HuH-7 (cell line): ENCODE measurements at regions not wholly inside any gene's neighbourhood (a gene's known extent, or its start where the extent isn't known, plus 50 kb on each side); places are given as distances from the start of the nearest gene placed in this dataset.
"Not testable (repeated sequence)": the region's sequence is repeated elsewhere in the genome, so short reads cannot be mapped to it uniquely, and the experiment has no call there.

ENCODE experiments used
- DNase-seq: peaks from one replicate; pipeline ENCODE4 v3.0.0; 2011; ENCODE audit warnings: low spot score

GRCh38 chr4:155591738-155592143, 74.9 kb upstream of the GUCY1A1 start:
- DNase-seq, result no peak

DNA sequence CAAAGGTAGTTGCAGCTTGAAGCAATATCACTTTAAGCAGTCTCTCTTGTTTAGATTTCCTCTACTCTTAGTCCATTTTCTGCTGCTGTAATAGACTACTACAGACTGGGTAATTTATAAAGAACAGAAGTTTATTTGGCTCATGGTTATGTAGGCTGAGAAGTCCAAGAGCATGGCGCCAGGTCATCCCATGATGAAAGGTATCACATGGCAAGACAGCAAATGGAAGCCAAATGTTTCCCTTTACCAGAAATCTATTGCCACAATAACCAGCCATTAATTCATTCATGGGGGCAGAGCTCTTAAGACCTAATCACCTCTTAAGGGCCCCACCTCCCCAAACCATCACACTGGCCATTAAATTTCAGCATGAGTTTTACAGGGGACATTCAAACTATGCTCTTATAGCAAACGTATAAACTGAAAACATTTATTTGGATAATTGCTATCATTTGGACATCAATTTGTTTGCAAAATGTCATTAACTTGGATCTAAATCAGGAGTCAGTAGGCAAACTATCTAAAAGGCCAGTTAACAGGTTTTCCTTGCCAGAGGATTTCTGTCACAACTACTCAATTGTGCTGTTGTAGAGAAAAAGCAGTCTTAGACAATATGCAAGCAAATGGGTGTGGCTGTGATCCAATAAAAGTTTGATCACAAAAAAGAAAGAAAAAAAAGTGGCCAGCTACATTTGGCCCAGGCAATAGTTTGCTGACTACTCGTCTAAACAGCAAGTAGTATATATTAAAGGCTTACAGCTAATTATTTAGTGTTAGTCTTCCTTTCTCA, 75.7 kb upstream of the GUCY1A1 start:
- no peak for DNase-seq

DNA sequence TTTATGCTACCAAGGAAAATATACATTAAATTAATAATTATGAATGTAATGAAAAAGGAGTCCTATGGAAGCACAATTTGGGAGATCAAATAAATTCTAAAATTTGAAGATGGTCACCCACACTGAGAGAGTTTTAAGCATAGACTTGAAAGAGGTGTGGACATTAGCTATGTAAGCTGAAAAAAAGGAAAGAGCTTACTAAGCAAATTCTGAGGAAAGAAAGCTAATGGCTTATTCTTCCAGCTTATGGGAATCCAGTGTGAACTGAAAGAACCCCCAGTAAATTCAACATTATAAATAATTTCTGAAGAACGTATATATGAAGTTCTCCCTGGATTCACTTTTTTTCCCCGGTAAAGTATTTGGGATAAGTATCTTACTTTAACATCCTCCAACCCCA, 78.2 kb upstream of the GUCY1A1 start:
- no peak for DNase-seq

DNA sequence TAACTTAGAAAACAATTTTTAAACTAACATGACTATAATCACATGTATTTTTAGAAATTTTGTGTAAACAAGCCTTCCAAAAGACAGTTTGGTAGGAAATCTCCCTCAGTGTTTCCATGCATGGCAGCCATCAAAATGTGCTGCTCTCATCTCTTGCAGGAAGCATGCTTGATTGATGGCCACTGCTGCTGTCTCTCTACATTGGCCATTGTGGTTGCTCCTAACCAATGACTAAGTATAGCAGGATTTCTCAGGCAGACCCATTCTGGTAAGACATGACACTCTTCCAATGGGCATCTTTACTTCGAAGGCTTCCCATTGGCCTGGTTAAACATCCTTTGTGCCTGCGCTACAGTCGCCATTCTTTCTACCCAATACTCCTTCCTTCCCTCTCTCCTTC, 78.9 kb upstream of the GUCY1A1 start:
- no peak for DNase-seq

DNA sequence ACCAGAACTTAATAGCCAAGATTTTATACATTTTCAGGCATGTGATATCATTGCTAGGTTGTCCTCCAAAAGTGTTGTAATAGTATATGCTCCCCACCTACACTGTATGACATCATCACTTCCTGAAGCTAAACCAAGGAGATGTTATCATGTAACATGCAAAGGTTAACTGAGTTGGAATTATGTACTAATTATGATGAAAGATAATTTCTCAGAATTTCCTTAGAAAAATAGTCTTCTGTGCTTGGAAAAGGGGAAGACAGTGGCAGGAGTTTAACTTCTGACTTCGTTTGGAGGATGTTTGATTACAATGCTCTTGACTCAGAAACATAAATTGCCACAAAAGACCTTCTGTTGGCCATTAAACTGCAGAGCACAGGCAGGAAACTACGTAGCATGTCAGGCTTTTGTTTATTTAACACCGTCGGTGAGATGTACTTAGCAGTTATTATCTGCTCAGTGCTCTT, 83.6 kb upstream of the GUCY1A1 start:
- DNase-seq, result no peak

DNA sequence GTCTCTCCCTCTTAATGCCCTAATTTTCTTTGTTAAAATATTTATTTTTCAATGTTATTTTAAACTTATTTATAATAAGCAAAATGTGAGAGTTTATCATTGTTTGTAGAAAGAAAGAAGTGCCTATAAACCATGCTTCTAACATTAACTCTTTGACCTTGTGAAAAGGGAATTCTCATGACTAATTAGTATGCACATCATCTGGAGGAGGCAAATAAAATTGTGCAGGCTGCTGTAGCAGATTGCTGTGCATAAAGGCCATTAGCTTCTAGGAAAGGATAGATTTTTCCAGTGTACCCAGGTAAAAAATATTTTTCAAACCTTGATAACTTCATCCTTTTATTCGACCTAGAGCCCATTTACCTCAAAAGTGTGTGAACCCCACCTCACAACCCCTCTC, 84.6 kb upstream of the GUCY1A1 start:
- DNase-seq, result no peak

DNA sequence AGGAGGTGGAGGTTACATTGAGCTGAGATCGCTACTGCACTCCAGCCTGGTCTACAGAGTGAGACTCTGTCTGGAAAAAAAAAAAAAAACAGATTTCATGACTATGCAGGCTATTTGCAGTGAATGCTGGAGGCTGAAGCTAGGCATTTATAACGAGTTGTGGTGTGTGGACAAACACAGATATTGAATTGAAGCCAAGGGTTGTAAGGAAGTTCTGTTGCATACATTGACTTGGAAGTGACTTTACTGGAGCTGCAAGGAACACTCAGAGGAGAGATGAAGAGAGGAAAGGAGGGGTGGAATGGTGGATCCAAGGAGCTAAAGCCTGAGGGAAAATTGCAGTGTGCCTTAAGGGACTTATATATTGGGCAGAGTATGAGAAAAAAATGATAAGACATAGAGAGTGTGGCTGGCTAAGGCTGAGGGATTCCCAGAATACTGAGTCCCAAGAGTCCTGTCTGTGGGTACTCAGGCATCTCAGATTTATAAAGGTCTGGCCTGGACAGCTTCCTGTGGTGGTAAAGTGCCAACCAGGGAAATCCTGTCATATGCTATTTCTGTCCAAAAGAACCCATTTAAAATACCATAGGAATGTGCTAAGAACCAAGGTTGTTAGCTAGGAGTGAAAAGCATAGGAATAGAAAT, 87.8 kb upstream of the GUCY1A1 start:
- no peak for DNase-seq

DNA sequence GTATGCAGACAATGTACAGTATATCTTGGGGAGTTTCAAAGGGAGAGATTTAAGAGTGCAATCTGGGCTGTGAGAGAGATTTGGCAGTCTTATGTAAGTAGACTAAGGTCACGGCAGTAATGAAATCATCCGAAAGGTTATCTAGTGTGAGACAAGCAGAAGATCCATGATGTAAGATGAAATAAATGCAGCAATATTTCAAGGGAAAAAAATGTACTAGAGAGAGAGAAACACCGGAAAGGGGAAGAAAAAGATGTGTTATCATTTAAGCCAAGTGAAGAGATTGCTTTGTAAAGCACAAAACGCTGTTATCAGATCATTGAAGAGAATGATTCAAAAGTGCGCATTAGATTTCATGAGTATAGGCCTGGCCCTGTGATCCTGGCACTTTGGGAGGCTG, 88.4 kb upstream of the GUCY1A1 start:
- no peak for DNase-seq

DNA sequence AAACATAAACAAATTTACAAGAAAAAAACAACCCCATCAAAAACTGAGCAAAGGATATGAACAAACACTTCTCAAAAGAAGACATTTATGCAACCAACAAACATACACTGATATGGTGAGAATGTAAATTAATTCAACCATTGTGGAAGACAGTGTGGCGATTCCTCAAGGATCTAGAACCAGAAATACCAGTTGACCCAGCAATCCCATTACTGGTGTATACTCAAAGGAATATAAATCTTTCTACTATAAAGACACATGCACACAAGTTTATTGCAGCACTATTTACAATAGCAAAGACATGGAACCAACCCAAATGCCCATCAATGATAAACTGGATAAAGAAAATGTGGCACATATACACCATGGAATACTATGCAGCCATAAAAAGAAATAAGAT, 92.3 kb upstream of the GUCY1A1 start:
- DNase-seq, result not testable (repeated sequence)

GRCh38 chr4:155573126-155573525, 93.5 kb upstream of the GUCY1A1 start:
- DNase-seq, result no peak

- DNase-seq, result no peak
These were observed 94.4 kb upstream of the GUCY1A1 start for GRCh38 chr4:155572106-155572703.

- DNase-seq, result no peak
These were observed 95.3 kb upstream of the GUCY1A1 start for GRCh38 chr4:155571184-155571944.

DNA sequence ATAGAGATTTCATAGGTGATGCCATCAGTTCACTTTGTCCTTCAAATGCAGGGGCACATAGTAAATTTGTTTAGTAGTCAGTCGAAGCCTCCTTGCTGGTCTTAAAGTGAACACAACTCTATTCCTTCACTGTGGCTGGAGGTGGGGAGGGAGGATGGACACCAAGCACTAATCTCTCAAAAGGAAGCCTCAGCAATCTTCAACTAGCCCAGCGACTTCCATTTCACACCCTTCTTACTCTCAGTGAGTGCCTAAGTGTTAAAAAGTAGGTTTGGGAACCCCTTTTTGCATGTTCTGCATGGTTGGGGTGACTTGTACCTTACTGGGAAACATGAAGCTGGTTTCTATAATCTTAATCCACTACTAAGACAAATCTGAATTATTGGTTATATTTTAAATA, 96.0 kb upstream of the GUCY1A1 start:
- no peak for DNase-seq

DNA sequence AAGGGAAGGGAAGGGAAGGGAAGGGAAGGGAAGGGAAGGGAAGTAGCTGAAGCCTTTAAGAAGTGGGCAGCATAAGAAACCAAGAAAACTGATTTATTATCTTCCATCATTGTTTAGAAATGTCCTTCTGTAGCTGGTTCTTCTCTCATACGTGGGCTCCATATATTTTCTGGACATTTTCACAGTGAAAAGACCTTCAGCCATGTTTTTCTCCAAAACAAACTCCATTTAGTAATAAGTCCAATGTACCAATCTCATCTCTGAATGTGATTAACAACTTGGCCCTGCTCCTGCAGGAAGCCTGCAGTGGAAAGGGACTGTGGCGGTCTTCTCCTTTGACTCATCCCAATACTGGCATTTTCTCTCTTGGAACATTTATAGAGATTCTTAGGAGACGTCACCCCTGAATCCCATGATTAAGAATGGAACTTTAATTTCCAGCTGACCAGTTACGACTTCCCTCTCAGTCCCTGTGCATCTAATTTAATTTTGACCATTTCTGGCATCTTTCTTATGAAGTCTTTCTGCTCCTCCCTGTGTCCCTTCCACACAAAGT, 96.6 kb upstream of the GUCY1A1 start:
- no peak for DNase-seq

- no peak for DNase-seq
These were observed 97.2 kb upstream of the GUCY1A1 start for GRCh38 chr4:155569471-155569870.

DNA sequence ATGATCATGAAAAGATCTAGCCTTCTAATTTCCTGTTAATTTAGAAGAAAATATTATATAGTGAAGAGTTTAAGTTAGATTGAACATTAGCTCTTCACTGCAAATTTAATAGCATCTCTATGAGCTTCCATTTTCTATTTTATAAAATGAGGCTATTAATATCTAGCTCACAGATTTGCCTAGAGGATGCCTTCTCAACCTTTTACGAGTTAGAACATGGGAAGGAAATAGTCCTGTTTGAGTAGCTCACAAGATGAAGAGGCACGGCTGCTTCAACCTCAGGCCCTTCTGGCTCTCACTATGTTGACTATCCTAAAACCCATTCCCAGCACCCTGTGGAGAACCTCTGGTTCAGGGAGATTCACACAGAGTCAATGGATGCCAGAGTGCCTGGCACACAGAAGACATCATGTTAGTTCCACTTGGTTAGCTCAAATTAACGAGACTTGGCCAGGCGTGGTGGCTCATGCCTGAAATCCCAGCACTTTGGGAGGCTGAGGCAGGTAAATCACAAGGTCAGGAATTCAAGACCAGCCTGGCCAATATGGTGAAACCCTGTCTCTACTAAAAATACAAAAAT, 97.9 kb upstream of the GUCY1A1 start:
- DNase-seq, result no peak

DNA sequence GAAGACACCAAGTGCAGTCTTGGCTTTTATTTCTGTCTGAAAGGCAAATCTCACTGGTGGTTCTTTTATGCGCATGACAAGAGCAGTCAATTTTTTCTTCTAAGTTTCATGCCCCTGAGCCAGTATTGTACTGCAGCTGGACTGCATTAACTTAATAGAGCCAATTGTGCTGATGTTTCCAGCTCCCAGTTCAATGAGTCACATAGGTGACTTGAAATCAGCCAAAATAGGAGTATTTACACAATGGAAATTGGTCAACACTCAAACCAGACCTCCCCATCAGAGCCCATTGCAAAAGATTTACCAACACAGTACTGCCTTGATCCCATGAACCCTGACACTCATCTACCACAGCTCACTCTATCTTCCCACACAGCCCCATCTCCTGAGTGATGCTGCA, 100.3 kb upstream of the GUCY1A1 start:
- peak; percentile 6 for DNase-seq

GRCh38 chr4:155565776-155566175, 100.9 kb upstream of the GUCY1A1 start:
- no peak for DNase-seq

DNA sequence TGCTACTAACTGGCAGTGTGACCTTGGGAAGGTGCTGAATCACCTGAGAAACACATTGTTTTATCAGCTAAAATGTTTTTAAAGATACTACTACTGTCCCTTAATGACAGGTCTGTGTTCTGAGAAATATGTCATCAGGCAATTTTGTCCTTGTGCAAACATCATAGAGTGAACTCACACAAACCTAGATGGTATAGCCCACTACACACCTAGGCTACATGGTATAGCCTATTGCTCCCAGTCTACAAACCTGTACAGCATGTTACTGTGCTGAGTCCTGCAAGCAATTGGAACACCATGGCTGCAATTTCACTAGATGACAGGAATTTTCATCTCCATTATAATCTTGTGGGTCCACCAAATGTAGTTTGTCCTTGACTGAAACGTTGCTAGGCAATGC, 101.3 kb upstream of the GUCY1A1 start:
- no peak for DNase-seq

DNA sequence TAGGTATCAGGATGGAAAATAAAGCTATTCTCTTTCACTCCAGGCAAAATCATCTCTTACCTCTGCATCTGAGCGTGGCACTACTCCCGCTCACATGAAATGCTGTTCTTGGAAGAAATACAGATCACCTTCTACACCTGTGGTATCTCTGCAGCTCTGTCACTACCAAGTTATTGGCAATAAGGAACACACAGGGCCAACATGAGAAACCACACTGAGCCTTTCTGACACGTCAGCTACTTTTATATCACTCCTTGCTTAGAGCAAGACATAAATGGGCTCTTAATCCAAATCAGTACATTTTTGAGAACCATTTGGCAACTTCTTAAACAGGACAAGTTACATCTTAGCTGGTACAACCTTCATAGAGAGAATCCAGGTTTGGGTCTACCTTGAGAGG, 101.8 kb upstream of the GUCY1A1 start:
- no peak for DNase-seq

- no peak for DNase-seq
These were observed 102.6 kb upstream of the GUCY1A1 start for GRCh38 chr4:155564086-155564485.

DNA sequence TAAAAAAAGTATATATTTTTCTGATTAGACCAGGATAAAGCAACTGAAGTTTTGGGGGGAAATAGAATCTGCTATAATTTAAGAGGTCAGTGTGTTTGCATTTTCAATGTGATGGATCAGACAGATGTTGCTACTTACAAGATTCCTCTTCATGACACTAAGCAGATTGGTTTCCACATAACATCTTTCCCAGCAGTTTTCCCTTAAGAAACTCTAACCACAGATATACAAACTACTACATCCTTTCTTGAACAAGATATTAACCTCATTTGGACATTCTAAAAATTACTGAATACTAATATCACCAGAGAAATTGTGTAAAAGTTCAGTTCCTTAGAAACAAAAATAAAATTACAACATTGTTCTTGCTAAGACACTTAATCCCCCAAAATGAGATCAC, 106.7 kb upstream of the GUCY1A1 start:
- DNase-seq, result no peak
